OCI-LY7 (cell line): ENCODE measurements at regions not wholly inside any gene's neighbourhood (a gene's known extent, or its start where the extent isn't known, plus 50 kb on each side); places are given as distances from the start of the nearest gene placed in this dataset.

Source experiments
- BruUV-seq: library from RNA; stranded (reverse); fragments of 400-500 nt; replicated peaks from 2 replicates; lab custom pipeline; 2021; lab: Mats Ljungman, UMichigan
- CTCF ChIA-PET: fragments of 300-600 bp; sonication (Branson Sonifier 250); formaldehyde crosslinking; loops from one replicate; lab custom pipeline; 2022; ENCODE audit warnings: antibody characterized with exemption; ENCODE audit not compliant: unreplicated experiment; lab: Charles Lee
- POLR2A ChIA-PET: fragments of 300-600 bp; sonication (Branson Sonifier 250); formaldehyde crosslinking; loops from one replicate; lab custom pipeline; 2022; ENCODE audit warnings: antibody characterized with exemption; lab: Charles Lee
- DNase-seq: peaks from one replicate; pipeline ENCODE4 v3.0.0-alpha.2; 2015; ENCODE audit warnings: low spot score
- H2AFZ ChIP-seq: fragments of 200-600 bp; sonication (generic), shearing (Covaris generic); 2 replicates; pipeline ENCODE4 v1.6.1; 2014; ENCODE audit warnings: mild to moderate bottlenecking, antibody characterized with exemption, low read length, moderate library complexity
- H3K27ac ChIP-seq: fragments of 200-600 bp; sonication (generic); 2 replicates; pipeline ENCODE4 v1.5.1; 2014; ENCODE audit warnings: mixed run types, low read depth, mild to moderate bottlenecking, moderate library complexity, low read length, inconsistent platforms; ENCODE audit not compliant: poor library complexity, severe bottlenecking
- H3K36me3 ChIP-seq: fragments of 200-600 bp; sonication (generic); 2 replicates; pipeline ENCODE4 v1.6.1; 2014; ENCODE audit warnings: mild to moderate bottlenecking, antibody characterized with exemption, low read length, moderate library complexity, mixed read lengths; ENCODE audit not compliant: insufficient read depth
- H3K4me1 ChIP-seq: fragments of 200-600 bp; sonication (generic); 2 replicates; pipeline ENCODE4 v1.5.1; 2014; ENCODE audit warnings: mild to moderate bottlenecking, low read length; ENCODE audit not compliant: insufficient read depth, poor library complexity, severe bottlenecking
- H3K4me2 ChIP-seq: fragments of 200-600 bp; sonication (generic); 2 replicates; pipeline ENCODE4 v1.6.1; 2014; ENCODE audit warnings: mild to moderate bottlenecking, low read length
- H3K4me3 ChIP-seq: fragments of 200-600 bp; sonication (generic); 2 replicates; pipeline ENCODE4 v1.5.1; 2014; ENCODE audit warnings: mild to moderate bottlenecking, low read depth, low read length; ENCODE audit not compliant: poor library complexity, severe bottlenecking
- H3K79me2 ChIP-seq: fragments of 200-600 bp; sonication (generic); 2 replicates; pipeline ENCODE4 v1.6.1; 2016; ENCODE audit warnings: low read depth, mild to moderate bottlenecking, low read length, moderate library complexity, mixed read lengths; ENCODE audit not compliant: insufficient read depth
- H3K9me2 ChIP-seq: fragments of 200-600 bp; sonication (generic); 2 replicates; pipeline ENCODE4 v1.6.1; 2016; ENCODE audit warnings: mild to moderate bottlenecking, low read length, mixed read lengths; ENCODE audit not compliant: insufficient read depth
- H3K9me3 ChIP-seq: fragments of 200-600 bp; sonication (generic); 2 replicates; pipeline ENCODE4 v1.6.1; 2014; ENCODE audit warnings: mild to moderate bottlenecking, mixed run types, low read length, mixed read lengths
- H4K20me1 ChIP-seq: fragments of 200-600 bp; sonication (generic); 2 replicates; pipeline ENCODE4 v1.6.1; 2014; ENCODE audit warnings: mild to moderate bottlenecking, antibody characterized with exemption, low read length, moderate library complexity, mixed read lengths; ENCODE audit not compliant: insufficient read depth
- EZH2phosphoT487 ChIP-seq: fragments of 200-600 bp; sonication (generic); IDR thresholded peaks from 2 replicates; pipeline ENCODE4 v1.6.1; 2018; ENCODE audit warnings: low read depth, borderline replicate concordance, mild to moderate bottlenecking, mixed run types, antibody characterized with exemption, low read length, moderate library complexity, mixed read lengths
- intact Hi-C: fragments of 100-400 bp; cut with micrococcal nuclease; formaldehyde crosslinking; loops from one replicate; pipeline ENCODE4 v1.10.0; 2022; ENCODE audit not compliant: unreplicated experiment
- TF ChIP-seq, protein P1 (sequence below): fragments of 200-600 bp; sonication (generic); conservative IDR thresholded peaks from 2 replicates; pipeline ENCODE4 v1.5.1; 2014; ENCODE audit warnings: mild to moderate bottlenecking, antibody characterized with exemption, low read length, moderate library complexity, mixed read lengths

GRCh38 chr2:226615891-226616290, 183.7 kb downstream of the IRS1 start:
- BruUV-seq = no TSS peak
- H3K79me2 ChIP-seq = no peaks in the 10 kb centered on the region
- H3K9me3 ChIP-seq = no peaks in the 10 kb centered on the region
- TF ChIP-seq EZH2phosphoT487 = no peak
- TF ChIP-seq, protein P1, sequence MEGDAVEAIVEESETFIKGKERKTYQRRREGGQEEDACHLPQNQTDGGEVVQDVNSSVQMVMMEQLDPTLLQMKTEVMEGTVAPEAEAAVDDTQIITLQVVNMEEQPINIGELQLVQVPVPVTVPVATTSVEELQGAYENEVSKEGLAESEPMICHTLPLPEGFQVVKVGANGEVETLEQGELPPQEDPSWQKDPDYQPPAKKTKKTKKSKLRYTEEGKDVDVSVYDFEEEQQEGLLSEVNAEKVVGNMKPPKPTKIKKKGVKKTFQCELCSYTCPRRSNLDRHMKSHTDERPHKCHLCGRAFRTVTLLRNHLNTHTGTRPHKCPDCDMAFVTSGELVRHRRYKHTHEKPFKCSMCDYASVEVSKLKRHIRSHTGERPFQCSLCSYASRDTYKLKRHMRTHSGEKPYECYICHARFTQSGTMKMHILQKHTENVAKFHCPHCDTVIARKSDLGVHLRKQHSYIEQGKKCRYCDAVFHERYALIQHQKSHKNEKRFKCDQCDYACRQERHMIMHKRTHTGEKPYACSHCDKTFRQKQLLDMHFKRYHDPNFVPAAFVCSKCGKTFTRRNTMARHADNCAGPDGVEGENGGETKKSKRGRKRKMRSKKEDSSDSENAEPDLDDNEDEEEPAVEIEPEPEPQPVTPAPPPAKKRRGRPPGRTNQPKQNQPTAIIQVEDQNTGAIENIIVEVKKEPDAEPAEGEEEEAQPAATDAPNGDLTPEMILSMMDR = no peak
- DNase-seq = no peak
- H3K9me2 ChIP-seq = no peaks in the 10 kb centered on the region
- no peaks in the 10 kb centered on the region for H3K4me1 ChIP-seq
- H4K20me1 ChIP-seq = no peaks in the 10 kb centered on the region
- CTCF ChIA-PET = no interaction called here
- no peak overlapping the region for H3K4me2 ChIP-seq
- no peak overlapping the region for H3K4me3 ChIP-seq
- H3K27ac ChIP-seq = no peak overlapping the region
- H3K36me3 ChIP-seq = no peaks in the 10 kb centered on the region
- intact Hi-C loops = no loop called here
- no peak overlapping the region for H2AFZ ChIP-seq
- POLR2A ChIA-PET = interaction anchor here (0.6 to 1.1 kb wide), 2 partner anchors 36 to 101 kb away, joined by 4 read pairs; no protein-coding TSS in a partner anchor

GRCh38 chr2:226611944-226612318, 187.7 kb downstream of the IRS1 start:
- POLR2A ChIA-PET = no interaction called here
- H3K79me2 ChIP-seq = no peaks in the 10 kb centered on the region
- no peaks in the 10 kb centered on the region for H3K4me1 ChIP-seq
- H3K36me3 ChIP-seq = no peaks in the 10 kb centered on the region
- intact Hi-C loops = no loop called here
- H3K9me3 ChIP-seq = no peaks in the 10 kb centered on the region
- CTCF ChIA-PET = no interaction called here
- no peaks in the 10 kb centered on the region for H4K20me1 ChIP-seq
- no peak for DNase-seq
- no peaks in the 10 kb centered on the region for H3K9me2 ChIP-seq
- H3K4me2 ChIP-seq = no peak overlapping the region
- H2AFZ ChIP-seq = no peak overlapping the region
- no peak overlapping the region for H3K27ac ChIP-seq
- no TSS peak for BruUV-seq
- no peak for TF ChIP-seq EZH2phosphoT487
- TF ChIP-seq, protein P1 = no peak
- H3K4me3 ChIP-seq = no peak overlapping the region

DNA sequence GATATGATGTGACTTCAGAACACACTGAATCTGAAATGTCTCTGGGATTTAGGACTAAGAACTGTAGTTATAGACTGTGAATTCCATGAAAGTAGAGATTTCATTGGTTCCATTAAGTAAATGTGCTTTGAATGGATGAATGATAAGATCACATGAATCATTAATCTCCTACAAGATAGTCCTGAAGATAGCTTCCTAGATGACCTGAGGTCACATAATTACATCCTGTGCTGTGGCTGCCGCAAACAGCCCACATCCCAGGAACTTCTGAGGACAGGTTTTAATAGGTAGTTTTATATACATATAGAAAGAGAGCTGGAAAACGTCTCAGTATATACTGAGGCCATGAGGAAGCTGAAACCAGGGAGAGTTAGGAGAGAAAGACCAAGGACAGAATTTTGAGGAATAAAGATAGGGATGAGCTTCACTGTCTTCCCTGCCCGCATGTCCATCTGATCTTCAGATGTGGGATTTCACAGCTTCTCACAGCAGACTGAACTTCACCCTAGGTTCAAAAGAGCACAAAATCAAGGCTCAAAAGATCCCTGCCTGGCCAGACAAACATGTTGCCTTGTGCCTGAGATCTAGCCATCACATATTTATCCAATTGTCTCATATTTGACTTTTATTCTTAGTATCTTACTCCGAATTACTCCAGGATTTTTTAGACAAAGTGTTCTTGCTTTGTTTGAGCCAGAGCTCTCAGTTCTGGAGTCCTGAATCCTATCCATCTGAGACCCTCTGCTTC, 188.2 kb downstream of the IRS1 start:
- CTCF ChIA-PET = no interaction called here
- POLR2A ChIA-PET = interaction anchor here (0.7 kb wide), 1 partner anchor 12 kb away, joined by 3 read pairs; no protein-coding TSS in a partner anchor
- no peaks in the 10 kb centered on the region for H3K9me3 ChIP-seq
- H2AFZ ChIP-seq = no peak overlapping the region
- no peaks in the 10 kb centered on the region for H3K9me2 ChIP-seq
- H3K4me1 ChIP-seq = no peaks in the 10 kb centered on the region
- H3K27ac ChIP-seq = no peak overlapping the region
- intact Hi-C loops = no loop called here
- TF ChIP-seq, protein P1 = no peak
- TF ChIP-seq EZH2phosphoT487 = no peak
- H4K20me1 ChIP-seq = no peaks in the 10 kb centered on the region
- DNase-seq = no peak
- H3K4me2 ChIP-seq = no peak overlapping the region
- no peaks in the 10 kb centered on the region for H3K79me2 ChIP-seq
- no TSS peak for BruUV-seq
- no peaks in the 10 kb centered on the region for H3K36me3 ChIP-seq
- H3K4me3 ChIP-seq = no peak overlapping the region
